Neural cell (in vitro differentiated cells): ENCODE measurements at regions not wholly inside any gene's neighbourhood (a gene's known extent, or its start where the extent isn't known, plus 50 kb on each side); places are given as distances from the start of the nearest gene placed in this dataset.

ENCODE experiments used
- CTCF ChIP-seq: fragments of 450-650 bp; IDR thresholded peaks from 2 replicates; pipeline ENCODE4 v1.5.1; 2014; ENCODE audit warnings: antibody characterized with exemption, mild to moderate bottlenecking, moderate library complexity; ENCODE audit not compliant: poor library complexity, severe bottlenecking
- EP300 ChIP-seq: fragments of 450-650 bp; conservative IDR thresholded peaks from 2 replicates; pipeline ENCODE4 v1.6.1; 2014; ENCODE audit warnings: antibody characterized with exemption, mild to moderate bottlenecking, moderate library complexity; ENCODE audit not compliant: poor library complexity, severe bottlenecking
- EZH2 ChIP-seq: fragments of 200-600, 300-800 bp; shearing (Covaris generic), sonication (generic); IDR thresholded peaks from 2 replicates; pipeline ENCODE4 v1.6.1; 2014; ENCODE audit warnings: antibody characterized with exemption, low read length, borderline replicate concordance, mild to moderate bottlenecking; ENCODE audit not compliant: insufficient read depth, poor library complexity, severe bottlenecking
- MXI1 ChIP-seq: fragments of 450-650 bp; conservative IDR thresholded peaks from 2 replicates; pipeline ENCODE4 v1.6.1; 2014; ENCODE audit warnings: antibody characterized with exemption, mild to moderate bottlenecking; ENCODE audit not compliant: poor library complexity, severe bottlenecking
- POLR2AphosphoS5 ChIP-seq: IDR thresholded peaks from 2 replicates; pipeline ENCODE4 v1.6.1; 2012
- RAD21 ChIP-seq: fragments of 450-650 bp; conservative IDR thresholded peaks from 2 replicates; pipeline ENCODE4 v1.6.1; 2014; ENCODE audit warnings: antibody characterized with exemption, mild to moderate bottlenecking, moderate library complexity
- TAF1 ChIP-seq: IDR thresholded peaks from 2 replicates; pipeline ENCODE4 v1.6.1; 2012; ENCODE audit warnings: low read depth

DNA sequence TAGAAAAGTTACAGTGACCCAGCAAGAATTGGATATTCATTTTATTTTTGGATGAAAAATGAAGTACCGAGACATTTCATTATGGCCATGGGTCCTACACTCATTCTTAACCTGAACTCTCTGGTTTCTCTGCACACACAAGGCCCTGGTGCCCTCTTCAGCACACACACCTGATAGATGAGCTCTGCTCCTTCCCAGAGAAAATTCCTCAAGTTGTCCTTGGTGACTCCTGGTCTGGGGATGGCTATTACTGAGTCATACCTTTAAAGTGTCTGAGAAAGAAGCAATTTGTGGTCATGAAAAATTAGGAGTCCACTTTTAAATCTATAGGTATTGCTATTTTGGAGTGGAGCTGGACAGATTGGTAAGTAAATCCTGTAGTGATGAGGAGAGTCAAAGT, 311.5 kb downstream of the CDH2 start:
- no peak for TF ChIP-seq CTCF
- no peak for TF ChIP-seq EP300
- no peak for TF ChIP-seq POLR2AphosphoS5
- TF ChIP-seq EZH2 = no peak
- TF ChIP-seq TAF1 = no peak
- TF ChIP-seq RAD21 = no peak
- TF ChIP-seq MXI1 = no peak
